ENCODE measurements at regions not wholly inside any gene's neighbourhood (a gene's known extent, or its start where the extent isn't known, plus 50 kb on each side); places are given as distances from the start of the nearest gene placed in this dataset.

DNA sequence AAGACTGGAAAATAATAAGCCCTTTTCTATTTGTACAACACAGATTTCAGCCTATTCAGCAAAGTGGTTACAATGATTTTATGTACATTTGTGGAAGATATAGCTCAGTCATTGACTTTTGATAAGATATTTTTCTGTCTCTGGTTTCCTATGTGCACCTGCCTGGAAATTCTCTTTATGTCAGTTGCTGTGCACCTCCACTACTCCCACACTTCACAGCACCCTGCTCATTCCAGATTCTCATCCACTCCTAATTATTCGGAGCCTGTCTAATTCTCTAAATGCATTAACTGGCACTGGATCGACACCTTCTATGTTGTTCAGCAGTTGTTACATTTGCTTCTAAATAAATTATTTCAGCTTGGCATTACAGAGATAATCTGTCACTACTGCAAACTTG, 275.1 kb upstream of the RND3 start:
- no peak for DNase-seq

DNA sequence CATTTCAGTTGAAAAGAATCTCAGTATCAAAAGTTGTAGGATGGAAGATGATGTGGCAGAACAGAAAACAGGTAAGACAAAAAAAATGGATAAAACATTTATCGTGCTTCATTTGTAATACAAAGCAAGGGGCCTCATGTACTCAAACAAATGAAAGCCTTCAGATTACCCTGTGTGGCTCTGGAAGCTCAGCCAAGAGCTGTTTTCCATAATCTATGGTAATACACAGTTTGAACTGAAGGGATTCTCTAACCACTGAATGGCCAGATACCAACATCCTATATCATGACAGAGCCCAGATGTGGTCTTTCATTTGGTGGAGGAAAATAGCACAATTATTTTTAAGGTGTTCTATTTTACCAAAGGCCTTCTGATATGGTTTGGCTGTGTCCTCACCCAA, 272.1 kb upstream of the RND3 start:
- DNase-seq = no peak

DNA sequence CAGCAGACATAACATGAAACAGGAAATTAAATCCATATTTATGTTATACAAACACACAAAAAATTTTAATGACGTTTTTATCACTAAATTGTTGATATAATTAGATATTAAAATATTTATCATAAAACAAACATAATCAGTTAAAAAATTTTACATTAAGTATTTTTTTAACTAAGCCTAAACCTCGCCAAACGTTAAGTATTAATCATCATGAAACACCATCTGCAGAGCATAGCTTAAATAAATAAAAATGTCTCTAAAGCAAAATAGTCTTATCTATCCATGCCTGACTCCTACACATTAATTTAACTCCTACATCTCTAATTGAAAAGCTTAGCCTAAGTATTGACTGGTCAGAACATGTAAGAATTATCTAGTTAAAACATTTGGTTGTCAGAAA, 271.6 kb upstream of the RND3 start:
- DNase-seq = no peak

DNA sequence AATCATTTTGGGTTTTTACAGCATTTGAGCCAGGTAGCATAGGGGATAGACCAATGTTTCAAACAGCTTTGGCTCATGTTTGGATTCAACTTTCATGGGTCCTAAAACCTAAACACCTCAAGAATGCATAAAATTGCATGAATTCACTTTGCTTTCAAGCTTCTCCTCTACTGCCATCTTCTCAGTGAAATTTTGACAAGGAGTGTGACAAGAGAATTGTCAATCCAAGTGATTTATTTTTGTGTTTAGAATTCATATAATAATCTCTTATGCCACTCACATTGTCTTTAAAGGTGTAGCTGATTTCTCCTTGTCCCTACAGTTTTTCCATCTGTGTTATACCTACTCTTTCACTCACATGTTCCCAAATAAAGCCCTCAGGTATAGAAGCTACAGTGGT, 264.8 kb upstream of the RND3 start:
- DNase-seq = no peak

DNA sequence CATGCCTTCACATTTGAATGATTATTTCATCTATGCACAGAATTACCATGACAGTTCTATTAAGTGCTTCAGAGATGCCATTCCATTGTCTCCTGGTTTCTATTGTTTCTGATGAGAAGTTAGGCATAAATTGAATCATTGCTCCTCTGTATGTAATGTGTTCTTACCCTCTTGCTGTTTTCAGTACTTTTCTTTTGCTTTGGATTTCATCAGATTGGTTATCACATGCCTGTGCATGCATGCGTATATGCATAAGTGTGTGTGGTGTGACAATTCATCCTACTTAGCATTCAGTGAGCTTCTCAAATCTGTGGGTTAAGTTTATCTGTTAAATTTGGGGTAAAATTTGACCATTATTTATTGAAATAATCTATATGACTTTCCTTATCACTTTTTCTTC, 263.3 kb upstream of the RND3 start:
- DNase-seq = no peak

DNA sequence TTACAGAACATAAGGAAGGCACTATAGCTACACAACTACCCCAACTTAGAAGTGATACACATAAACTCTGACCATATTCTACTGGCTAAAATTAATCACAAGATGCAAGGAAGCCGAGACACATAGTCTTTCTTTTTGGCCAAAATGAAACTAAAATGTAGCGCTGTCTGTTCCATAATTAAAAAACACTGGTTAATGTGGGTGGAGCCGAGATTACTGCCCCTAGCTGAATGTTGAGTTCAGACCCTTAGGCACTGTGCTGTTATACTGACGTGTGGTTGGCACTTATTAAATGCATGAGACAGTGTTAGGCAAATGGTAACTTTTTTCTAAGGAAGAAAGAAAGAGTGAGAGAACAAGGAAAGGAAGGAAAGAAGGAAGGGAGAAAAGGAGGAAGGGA, 254.6 kb upstream of the RND3 start:
- DNase-seq = no peak

DNA sequence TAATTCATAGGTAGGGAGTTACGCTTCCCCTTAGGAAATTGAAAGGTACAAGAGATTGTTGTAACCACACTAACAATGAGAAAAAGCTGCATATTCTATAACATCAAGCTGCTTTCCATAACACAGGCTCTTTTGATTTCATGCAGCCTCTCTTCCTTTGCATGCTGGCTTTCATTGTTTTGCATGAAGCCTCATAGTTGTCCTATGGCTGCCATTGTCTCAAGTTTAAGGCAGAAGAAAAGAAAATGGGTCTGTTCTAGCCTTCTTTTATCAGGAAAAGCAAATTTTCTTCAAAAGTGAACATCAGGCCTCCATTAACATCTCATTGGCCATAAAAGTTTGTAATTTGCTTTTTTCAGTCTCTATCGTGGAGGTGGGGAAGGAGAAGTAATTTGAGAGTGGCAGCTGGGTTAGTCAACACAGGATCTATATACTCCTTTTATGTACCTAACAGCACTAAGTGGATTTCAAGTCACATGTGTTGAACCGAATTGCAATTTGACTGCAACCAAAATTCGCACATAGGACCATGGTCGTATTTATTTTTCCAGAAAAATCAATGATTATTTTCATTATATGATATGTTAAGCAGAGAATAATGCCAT, 248.5 kb upstream of the RND3 start:
- no peak for DNase-seq

DNA sequence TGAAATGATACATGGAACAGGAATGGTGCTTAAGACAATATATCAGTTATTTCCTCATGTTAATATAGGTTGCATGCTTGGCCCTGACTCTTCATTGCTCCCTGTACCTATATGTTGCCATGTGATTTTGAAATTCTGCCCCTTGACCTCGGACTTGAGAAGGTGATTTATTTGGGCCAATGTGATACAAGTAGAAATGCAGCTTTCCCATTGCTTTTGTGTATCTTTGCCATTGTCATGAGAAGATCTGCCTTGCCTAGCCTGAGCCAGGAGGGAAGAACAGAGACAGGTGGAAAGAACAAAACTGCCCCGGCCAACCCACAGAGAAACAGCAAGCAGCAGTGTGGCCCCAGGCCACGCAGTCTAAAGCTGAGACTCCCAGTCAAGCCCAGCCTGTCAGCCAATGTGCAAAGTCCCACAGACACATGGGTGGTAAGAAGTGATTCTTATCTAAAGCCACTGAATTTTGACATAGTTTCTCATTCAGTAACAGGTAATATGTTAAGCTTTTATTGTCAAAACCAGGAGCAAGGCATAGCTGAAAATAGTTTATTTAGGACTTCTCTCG, 245.7 kb upstream of the RND3 start:
- no peak for DNase-seq

DNA sequence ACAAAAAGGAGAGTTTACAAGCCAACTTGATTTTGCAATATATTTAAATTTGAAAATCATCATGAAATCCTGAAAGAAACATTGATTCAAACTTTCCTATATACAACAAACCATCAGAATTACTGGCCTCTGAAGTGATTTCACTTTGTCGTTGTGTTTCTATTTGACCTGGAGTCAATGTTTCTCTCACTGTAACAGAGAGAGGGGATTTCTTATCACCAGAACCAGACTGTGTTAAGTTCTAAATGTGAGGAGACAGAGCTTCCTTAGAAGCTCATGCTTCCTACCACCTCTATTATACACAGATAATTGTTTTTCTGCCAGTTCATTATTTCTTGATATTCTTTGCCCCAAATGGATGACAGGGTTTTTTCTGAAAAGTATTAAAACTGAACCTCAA, 245.0 kb upstream of the RND3 start:
- no peak for DNase-seq

DNA sequence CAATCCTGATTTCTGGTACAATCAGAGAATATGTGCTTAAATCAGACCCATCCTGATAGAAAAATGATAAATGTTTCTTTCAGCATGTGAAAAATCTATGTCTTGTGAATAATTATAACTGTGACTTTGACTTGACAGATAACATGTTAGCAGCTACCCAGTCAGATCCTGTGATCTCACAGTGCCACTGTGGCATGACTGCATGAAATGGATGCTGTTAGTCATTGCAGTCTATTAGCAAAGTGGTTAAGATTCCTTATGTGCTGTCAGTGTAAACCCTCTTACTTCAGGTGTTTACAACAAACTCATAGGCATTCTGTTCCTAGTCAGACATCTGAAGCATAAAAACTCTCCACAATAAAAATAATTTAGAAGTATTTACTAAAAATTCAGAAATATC, 244.6 kb upstream of the RND3 start:
- no peak for DNase-seq

DNA sequence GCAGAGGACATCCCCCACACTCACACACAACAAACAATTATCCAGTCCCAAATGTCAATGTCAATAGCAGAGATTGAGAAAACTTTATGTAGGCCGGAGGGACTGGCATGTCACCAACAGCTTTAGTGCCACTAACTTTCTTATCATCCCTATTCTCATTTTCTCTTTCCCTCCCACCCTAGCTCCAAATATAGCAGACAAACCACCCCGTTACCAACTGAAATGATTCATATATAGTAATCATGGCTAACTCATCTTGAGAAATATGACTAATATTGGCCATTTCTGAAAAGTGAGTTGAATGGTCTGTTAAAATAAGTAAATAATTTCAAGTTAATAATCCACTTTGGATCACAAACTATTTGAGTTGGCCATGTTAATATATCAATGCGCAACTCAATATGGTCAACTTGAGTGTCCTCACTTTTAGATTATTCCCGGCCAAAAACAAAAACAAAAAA, 242.1 kb upstream of the RND3 start:
- no peak for DNase-seq

DNA sequence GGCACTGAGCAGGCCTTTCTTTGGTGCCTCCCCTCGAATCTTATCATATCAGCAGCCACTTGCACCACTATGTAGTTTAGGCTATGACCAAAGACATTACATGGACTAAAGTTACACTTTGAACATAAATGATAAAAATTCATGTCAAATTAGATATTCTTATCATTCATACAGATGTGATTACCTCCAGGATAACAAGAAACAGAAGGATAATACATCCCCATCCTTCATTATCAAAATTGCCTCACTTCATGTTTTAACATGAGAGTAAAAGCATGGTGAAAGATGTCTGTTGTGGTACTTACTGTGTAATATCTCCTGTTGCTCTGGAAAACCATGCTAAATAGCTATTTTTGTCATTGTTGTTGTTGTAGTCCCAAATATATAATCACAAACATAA, 230.8 kb upstream of the RND3 start:
- no peak for DNase-seq

DNA sequence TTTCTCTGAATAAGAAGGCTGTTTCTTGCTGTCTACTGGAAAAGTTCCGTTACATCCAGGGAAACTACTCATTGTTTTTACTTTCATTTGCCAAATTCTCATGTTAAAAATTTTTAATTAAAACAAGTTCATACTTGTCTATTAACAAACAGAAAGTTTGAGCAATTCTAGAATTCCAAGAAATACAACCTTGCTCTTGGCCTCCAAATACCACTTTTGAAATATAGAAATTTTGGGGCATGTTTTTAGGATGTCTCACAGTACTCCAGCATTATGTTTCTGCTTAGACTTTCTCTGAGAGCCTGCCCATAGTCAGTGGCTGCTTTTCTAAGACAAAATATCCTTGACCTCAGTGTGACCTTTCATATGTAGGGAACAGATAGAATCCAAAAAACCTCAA, 228.7 kb upstream of the RND3 start:
- no peak for DNase-seq

DNA sequence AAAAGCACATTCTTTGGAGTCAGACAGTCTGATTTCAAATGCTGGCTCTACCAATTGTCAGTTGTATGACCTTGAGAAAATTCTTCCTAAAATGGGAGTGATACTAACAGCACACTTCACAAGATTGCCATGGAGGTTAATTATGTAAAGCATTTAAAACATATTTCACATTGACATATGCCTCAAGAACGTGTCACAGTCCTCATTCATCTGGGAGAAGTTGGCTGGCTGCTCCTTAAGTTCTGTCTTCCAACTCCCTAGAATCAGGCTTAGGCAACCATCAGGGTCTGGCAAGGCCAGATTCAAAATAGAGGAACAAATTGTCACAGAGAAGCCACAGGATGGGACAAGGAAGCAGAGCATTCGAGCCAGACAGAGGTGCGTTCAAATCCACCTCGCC, 228.0 kb upstream of the RND3 start:
- no peak for DNase-seq

DNA sequence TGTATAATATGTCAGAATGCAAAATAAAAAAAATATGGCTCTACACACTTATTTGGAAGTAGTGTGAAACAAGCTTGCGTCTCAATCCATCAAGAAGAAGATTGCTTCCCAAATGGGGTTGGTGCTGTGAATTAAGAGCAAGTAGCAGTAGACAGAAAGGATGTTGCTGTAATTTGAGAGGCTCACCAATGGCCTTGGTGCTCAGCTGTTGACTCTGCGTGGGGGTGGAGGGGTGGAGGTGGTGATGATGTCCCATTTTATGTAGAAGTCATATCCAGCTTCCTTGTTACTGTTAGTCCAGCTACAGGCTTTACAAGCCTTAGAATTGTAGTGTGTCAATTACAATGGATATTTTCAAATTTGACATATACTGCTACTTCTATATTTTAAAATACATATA, 223.4 kb upstream of the RND3 start:
- DNase-seq = no peak

DNA sequence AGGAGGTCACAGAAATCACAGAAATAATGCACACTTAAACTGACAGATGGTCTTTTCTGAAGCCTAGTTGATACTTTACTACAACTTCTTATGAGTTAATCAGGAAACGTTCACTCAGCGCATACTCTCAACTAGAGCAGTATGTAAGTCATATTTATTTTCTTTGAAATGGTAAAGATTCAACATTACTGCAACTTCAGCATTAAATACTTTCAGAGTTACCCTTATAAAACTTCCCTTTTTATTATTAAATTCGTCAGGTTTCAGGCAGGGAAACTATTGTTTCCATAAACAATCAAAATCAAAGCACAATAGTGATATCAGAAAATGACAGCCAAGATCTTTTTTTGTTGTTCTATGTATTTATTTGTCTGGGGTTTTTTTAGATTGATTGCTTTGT, 222.6 kb upstream of the RND3 start:
- no peak for DNase-seq

DNA sequence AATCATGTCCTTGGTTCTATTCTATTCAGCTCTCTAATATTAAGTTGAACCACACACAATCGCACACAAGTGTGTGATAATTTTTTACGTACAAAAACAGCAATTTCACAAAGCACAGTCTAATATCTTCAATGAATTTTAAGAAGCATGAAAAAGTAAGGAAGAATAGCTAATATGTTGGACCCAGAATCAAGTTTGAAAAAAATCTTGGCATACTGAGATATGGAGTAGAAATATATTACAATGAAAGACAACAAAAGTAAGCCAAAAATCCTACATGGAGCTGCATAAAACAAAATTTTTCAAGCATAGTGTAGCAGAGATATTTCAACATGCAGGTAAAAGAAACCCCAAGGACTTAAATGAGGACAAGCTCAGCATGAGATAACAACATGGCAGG, 219.1 kb upstream of the RND3 start:
- no peak for DNase-seq

DNA sequence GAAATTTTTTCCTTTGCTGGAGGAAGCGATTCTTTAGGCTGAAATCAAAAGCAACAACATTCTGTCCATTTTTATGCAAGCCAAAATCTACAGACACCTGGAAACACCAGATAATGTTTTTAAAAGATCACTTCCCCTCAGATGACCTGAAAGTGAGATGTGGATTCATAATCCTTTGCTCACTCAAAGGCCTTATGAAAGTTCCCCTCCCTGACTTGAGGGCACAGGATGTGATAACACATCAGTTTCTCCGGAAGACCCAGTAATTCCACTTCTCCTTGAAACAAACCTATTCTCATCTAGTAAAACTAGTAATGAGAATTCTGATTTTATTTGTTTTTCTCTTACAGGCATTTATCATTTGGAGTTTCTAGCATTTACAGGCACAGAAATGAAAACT, 218.3 kb upstream of the RND3 start:
- DNase-seq = no peak

DNA sequence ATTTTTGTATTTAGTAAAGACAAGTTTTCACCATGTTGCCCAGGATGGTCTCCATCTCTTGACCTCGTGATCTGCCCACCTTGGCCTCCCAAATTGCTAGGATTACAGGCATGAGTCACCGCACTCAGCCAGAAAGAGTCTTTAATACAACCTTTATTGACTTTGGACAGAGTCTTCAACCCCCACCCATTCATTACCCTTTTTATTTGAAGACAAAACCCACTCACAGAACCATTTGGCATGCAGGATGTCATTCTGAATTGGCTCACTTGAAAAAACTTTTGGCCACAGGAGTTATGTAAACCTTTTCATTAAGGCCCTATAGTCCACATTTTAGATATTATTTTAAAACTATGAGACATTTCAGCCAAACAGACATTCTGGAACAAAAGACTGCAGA, 217.9 kb upstream of the RND3 start:
- DNase-seq = no peak

DNA sequence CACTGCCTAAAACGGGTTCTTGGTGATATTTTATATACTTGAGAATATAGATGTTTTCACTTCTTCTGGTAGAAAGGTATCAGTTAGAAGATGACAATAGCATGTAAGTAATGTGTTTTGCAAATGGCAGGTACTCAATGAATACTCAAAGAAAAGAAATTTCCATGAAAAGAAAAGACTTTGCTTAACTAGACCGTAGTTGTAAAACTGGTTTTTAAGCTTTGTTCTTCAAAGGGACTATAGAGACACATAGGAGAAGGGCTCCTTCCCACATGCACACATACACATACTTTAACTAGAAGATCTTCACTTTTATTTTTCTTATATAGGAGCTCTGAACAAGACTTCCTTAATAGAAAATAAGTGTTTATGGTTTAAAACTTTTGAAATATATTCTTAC, 215.3 kb upstream of the RND3 start:
- DNase-seq = no peak

DNA sequence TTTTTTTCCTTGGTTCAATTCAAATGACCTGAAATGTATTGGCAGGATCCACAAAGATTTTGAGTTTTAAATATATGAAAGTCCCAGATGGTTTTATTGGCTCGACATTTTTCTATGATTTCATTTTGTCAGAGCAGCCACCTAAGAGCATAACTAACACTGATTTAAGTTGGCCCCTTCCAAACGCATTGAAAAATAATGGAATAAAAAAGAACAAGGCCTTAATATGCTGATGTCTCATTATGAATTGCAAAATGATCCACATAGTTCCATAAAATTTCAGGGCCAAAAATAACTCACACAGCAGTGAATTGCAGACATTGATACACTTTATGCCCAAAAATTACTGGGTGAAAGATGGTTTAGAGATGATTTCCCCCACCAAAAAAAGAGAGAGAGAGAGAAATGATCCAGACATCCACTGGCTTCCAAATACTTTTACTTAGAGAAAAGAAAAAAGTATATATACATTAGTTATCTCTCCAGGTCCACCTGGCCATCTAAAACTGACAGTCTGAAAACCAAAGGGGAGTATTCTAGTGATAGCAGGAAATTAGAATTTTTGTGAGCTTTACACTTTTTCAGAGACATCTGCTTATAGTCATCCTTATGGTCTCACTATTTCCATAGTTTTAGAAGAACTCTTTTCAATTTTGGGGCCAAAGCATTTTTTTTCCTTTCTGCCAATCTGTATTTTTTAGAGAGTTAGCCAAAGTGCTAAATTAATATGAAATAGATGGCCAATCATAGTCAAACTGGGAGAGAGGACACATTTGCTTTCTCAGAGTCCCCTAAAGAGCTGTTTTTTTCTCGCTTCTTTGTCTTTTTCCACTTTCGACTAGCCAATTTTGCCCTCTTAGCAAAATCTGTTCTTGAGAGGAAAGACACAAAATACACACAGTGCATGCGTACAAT, 213.5 kb upstream of the RND3 start:
- no peak for DNase-seq

DNA sequence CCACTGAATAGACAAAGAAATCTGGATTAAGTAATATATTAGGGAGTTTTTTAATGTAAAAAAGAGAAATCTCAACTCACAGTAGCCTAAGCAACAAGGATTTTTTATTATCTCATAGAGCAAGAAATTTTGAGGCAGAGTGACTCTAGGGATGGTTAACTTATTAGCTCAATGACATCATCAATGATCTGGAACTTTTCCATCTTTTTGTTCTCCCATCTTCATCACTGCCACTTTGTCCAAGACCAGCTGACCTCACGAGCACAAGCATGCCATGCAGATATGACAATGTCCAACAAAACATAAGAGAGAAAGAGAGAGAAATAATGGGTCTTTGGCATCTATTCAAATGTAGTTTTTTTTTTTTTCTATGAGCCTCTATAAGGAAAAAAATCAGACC, 211.8 kb upstream of the RND3 start:
- no peak for DNase-seq

DNA sequence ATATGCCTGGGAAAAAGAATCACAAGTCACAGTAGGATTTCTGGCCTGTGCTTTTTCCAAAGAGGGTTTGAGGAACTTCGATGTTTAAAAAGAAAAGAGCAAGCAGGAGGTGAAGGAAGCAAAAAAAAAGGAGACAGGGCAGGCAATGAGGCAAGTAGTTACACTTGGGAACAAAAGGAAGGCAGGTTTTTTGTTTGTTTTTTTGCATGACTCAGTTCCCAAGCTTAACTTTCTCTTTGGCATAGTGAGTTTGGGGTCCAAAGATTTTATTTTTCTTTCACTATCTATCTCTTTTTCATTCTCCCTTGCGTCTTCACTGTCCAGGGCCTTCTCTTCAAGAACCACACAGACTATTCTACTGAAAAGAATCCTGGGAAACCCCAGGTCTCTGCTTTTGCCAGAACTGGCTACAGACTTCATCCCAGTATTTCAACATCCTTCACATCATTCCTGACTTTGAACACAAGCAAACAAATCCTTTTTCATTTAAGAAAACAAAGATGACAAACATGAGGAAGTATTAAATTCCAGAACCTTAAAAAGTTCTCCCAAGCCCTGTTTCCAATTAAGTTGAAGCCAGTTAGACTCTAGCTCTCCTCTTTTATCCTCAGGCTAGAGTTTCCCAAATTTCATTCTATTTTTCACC, 210.7 kb upstream of the RND3 start:
- DNase-seq = no peak

DNA sequence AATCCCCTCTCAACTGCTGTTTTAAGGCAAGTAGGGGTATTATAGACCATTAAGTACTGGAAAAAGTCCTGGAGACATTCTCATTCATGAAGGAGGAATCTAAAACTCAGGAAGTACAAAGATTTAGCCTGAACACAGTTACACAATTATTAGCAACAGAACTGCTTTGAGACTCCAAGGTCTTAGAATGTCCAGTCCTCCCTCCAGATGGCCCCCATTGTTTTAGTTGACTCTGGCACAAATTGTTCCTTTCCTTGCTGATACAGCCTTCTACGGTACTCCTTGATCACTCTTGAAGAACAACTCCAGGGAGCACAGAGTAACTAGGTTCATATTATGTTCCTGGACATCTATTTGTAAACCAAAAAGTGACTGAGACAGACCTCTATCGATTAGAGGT, 210.1 kb upstream of the RND3 start:
- no peak for DNase-seq
